GM10266 (cell line): ENCODE measurements at regions not wholly inside any gene's neighbourhood (a gene's known extent, or its start where the extent isn't known, plus 50 kb on each side); places are given as distances from the start of the nearest gene placed in this dataset.
"Not testable (repeated sequence)": the region's sequence is repeated elsewhere in the genome, so short reads cannot be mapped to it uniquely, and the experiment has no call there.

ENCODE experiments used
- DNase-seq: peaks from one replicate; pipeline ENCODE4 v3.0.0; 2012; ENCODE audit errors: extremely low spot score
- CTCF ChIP-seq: IDR thresholded peaks from 2 replicates; pipeline ENCODE4 v1.5.1; 2012; ENCODE audit warnings: mild to moderate bottlenecking, low read depth; ENCODE audit not compliant: control insufficient read depth, insufficient read depth; ENCODE audit errors: missing control alignments

- no peak for DNase-seq
- TF ChIP-seq CTCF, result no peak
These were observed 54.6 kb downstream of the DKK1 start for GRCh38 chr10:52368725-52369124.

- DNase-seq, result not testable (repeated sequence)
These were observed 60.1 kb downstream of the DKK1 start for GRCh38 chr10:52374207-52374606.

DNA sequence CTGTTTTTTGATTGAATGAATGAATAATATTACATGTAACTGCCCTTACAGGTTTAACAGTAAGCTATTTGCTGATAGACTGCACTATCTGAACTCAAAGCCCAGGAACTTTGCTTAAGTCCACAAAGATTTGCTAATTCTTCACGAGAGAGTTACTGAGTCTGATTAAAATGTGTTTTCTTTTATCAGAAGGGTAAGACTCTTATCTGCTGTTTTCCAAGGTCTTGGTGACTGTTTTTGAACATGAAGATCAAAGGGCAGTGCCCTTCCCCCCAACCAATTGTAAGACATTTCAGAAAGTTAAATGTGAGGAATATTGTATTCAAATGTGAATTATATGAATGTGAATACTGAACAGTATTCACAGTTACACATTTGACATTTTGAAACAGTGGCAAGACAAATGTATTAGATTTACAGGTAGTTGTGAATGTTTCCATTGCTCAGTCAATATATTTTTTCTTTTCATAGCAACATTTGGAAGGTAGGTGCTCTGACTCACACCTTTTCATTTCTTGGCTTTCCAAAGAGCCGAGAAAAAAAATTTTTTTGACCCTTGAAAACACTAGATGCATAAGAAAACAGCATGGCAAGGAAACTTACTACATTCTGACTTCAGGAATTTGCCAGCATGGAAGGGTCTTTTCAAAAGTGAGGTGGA is 62.7 kb downstream of the DKK1 start:
- no peak for DNase-seq
- TF ChIP-seq CTCF, result no peak

DNA sequence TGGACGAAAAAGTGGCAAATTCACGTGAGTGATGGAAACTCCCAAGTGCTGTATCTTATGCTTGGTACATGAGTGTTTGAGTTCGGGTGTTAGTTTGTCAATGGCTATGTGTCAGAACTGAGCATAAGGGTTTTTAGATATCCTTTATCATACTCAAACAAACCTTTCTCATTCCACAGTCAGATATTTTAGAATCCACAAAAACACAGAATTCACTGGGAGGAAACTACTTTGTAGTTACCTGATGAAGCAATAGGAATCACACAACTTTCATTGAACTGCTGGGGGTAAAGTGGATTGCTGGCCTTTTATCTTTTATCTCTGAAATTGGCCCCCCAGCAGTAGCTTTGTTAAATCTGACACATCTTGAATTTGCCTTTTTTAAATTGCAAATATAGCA is 64.0 kb downstream of the DKK1 start:
- TF ChIP-seq CTCF, result no peak
- DNase-seq, result no peak

GRCh38 chr10:52379287-52379686 is 65.2 kb downstream of the DKK1 start:
- DNase-seq, result no peak
- no peak for TF ChIP-seq CTCF

DNA sequence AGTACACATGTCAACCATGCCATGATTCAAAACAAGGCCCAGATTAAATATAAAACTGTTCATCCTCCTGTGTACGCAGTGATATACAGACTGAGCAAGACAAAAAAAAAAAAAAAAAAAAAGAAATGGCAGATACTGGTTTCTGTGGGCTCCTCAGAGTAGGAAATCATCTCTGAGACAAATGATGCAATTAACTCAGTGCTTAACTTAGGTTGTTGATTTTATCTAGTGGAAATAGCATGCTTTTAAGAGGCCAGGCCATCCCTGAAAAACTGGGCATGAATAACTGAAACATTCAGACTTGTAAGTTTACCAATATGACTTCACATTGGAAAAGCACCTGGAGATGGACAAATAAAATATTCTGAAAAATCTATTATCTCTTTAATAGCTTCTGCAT is 69.0 kb downstream of the DKK1 start:
- no peak for DNase-seq
- no peak for TF ChIP-seq CTCF

GRCh38 chr10:52387744-52388143 is 73.7 kb downstream of the DKK1 start:
- DNase-seq, result no peak
- TF ChIP-seq CTCF, result no peak

GRCh38 chr10:52390388-52390787 is 76.3 kb downstream of the DKK1 start:
- TF ChIP-seq CTCF, result no peak
- DNase-seq, result no peak
